NAMALWA (cell line): ENCODE measurements at regions not wholly inside any gene's neighbourhood (a gene's known extent, or its start where the extent isn't known, plus 50 kb on each side); places are given as distances from the start of the nearest gene placed in this dataset.

ENCODE experiments used
- DNase-seq: peaks from one replicate; pipeline ENCODE4 v3.0.0-alpha.2; 2015; ENCODE audit warnings: low spot score

GRCh38 chr1:90200646-90201205 lies 205.8 kb downstream of the ZNF326 start:
- no peak for DNase-seq

DNA sequence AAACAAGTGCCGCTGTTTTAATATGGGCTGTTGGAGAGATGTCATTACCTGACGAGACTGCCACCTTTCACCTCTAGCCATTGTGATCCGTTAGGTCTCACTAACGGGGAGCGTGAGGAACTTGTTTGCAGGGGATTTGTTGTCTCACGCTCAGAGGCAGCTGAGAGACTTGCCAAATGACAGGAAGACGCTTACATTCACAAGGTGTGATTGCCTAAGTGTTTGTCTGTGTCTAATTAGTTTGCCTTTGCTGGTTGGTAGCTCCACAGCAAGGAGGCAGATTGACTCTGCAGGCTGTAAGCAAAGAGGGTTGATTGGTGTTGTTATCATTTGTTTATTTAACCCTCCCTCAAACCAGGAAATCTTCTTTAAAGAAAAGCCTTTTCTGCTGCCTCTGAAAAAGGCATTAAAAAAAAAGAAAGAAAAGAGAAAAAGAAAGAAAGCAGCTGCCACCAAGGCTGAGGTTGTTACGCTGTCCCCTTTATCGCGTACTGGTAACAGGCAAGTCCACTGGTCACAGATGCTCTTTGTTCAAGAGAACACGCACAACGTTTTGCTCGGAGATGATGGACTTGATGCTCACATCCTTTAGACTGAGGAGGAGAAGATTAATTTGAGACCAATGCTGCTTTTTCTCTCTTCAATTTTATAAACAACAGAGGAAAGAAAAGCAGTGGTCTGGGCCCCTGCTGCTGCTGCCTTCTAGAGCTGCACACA lies 203.9 kb downstream of the ZNF326 start:
- no peak for DNase-seq

DNA sequence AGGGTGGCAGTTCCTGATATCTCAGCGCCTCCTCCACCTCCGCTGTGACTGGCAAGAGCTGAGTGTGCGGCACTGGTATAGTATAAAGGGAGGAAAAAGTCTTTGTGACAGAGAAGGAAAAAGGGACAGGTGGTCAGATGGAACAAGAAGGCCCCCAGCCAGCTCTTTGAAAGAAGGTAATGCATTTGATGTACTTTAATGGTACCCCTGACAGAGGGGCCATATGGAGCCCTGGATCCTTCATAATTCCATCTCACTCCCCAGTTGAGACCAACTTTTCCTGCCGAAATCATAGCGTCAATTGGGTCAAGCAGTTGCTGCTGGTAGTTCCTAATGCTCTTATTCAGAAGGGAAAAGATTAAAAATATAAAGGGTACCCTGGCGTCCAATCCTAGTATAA lies 198.2 kb downstream of the ZNF326 start:
- no peak for DNase-seq

DNA sequence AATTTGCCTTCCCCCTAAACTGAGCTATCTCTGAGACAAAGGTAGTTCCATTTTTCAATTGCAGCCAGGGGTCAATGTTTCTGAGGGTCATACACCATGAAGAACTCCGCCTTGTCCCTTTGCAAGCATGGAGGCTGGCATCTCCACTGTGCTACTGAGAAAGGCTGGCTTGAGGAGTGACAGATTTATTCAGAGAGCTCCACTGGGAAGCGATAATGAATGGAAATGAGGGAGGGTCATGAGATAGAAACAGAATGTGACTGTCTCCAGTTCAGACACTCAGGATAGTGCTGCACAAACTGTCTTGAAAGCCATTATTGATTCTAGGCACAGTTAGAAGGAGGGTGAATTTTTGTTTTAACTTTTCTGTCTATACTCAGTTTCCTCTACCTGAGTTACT lies 197.5 kb downstream of the ZNF326 start:
- no peak for DNase-seq

GRCh38 chr1:90190523-90190922 lies 195.6 kb downstream of the ZNF326 start:
- no peak for DNase-seq

GRCh38 chr1:90189889-90190288 lies 195.0 kb downstream of the ZNF326 start:
- DNase-seq, result no peak

DNA sequence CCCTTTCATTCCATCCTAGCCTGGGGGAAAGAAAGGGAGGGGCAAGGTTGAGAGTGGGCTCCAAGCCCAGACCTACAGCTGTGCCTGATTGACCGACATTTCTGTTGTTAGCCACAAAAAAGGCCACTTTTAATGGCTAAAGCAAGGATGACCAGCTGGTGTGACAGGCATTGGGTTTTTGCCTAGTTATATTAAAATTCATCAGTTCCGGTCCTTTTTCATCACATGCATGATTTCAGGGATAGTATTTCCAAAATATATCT lies 192.3 kb downstream of the ZNF326 start:
- no peak for DNase-seq

- DNase-seq, result no peak
Measured at GRCh38 chr1:90186506-90187322, 191.8 kb downstream of the ZNF326 start.

- no peak for DNase-seq
Measured at GRCh38 chr1:90176530-90176929, 181.6 kb downstream of the ZNF326 start.

DNA sequence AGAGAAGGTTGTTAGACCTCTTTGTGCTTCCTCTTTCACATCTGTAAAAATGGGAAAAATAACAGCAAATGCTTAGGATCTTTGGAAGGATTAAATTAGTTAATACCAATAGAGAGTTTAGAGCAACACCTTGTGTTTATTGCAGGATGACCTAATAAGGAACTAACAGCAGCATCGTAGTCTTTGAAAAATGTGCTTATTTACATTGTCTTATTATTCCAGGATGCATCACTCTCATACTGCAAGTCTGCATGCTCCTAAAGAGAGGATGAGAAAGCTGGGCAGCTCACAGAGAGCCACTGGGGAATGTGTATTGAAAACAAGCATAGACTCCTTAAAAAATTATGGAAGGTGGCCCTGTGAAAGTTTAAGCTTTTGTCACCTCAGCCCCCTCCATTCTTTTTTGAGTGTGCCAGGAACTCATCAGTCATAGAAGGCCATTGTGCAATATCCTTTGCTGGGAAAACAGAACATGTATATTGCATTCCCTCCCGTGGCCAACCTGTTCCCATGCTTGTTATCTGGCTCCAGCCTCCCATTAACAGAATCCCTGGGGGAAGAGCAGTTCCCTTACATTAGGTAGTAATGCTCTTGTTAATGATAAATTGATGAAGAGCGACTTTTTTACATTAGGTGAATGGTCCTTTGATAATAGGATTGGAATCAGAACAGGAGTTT lies 180.7 kb downstream of the ZNF326 start:
- DNase-seq, result no peak

DNA sequence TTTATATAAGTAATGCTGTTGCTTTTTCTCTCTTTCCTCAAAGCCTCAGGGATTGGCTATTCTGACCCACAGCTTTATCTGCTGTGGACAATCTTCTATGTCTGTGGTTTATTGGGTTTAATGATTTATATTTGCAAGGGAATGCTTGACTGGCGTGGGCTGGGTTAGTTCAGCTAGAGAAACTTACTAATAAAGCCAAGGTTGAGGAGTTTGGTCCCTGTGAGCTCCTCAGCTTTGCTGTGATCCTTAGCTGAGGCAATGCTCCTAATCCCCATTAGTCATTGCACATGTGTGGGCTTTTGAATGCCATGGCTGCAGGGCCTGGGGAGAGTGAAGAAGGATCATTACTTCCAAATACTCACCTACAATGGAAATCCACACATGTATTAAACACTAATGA lies 179.3 kb downstream of the ZNF326 start:
- no peak for DNase-seq

DNA sequence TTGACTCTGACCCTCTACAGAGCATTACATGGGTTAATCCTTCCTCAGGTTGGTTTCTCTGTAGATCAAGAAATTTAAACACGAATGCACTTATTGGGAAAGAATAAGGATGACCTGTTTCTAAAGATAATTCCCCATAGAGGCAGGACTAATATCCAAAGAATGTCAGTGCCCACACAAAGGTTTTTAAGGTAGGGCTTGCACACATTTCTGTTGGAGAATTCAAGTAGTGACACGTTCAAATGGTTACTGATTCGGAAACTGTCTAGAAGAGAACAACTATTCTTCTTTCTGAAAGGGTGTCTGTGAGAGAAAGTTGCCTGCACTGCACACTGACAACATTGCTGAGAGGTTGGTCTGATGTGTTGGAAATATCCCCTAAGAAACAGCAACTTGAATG lies 167.3 kb downstream of the ZNF326 start:
- no peak for DNase-seq

- DNase-seq, result no peak
Measured at GRCh38 chr1:90161625-90162024, 166.7 kb downstream of the ZNF326 start.

DNA sequence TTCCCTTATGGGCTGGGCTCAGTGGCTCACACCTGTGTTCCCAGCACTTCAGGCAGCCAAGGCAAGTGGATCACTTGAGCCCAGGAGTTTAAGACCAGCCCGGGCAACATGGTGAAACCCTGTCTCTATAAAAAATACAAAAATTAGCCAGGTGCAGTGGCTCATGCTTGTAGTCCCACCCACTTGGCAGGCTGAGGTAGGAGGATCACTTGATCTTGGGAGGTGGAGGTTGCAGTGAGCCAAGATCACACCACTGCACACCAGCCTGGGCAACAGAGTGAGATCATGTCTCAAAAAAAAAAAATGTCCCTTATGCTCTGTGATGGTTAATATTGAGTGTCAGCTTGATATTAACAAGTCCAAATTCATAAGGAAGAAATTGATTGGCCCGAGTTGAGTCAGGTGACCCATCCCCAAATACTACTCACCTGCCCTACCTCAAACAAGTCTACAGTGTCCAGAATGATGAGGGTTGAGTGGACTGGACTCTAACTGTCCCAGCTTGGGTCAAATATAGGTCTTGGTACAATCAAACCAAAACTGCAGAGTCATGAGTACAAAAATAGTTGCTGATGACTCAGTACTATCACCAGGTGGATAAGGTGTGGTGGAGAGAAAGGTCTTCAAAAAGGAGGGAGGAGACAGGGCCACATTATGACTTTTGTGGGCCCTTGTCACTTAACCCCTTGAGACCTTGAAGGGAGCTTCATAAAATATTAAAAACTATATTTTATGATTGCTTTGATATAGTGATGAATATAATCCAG lies 161.0 kb downstream of the ZNF326 start:
- no peak for DNase-seq

DNA sequence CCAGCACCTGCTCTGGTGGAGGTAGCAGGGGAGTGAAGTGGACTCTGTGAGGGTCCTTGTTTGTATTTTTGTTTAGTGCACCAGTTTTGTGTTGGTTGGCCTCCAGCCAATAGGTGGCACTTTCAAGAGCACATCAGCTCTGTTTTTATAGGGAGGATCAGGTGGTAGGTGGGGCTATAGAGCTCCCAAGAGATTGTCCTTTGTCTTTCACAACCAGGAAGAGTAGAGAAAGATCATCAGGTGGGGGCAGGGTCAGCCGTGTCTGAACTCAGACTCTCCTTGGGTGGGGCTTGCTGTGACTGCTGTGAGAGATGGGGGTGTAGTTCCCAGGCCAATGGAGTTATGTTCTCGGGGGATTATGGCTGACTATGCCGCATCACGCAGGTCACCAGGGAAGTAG lies 159.8 kb downstream of the ZNF326 start:
- DNase-seq, result no peak

GRCh38 chr1:90149101-90149500 lies 154.2 kb downstream of the ZNF326 start:
- no peak for DNase-seq

DNA sequence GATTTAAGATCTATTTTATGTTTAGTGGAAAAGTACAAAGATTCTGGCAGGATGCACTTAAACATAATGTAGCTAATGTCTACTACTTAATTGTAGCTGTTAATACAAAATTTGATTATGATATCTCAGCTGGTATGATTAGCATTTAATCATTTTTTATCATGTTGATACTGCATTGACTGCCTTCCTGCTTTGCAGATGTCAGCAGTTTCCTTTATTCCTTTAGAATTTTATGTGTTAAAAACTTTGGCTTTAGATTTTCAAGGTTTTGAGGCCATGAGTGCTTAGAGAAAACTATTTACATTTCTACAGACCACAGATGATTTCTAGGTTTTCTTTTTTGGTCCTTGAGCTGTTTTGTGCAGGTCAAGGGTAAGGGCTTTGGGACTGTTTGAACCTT lies 152.2 kb downstream of the ZNF326 start:
- no peak for DNase-seq

GRCh38 chr1:90144820-90145219 lies 149.9 kb downstream of the ZNF326 start:
- no peak for DNase-seq

DNA sequence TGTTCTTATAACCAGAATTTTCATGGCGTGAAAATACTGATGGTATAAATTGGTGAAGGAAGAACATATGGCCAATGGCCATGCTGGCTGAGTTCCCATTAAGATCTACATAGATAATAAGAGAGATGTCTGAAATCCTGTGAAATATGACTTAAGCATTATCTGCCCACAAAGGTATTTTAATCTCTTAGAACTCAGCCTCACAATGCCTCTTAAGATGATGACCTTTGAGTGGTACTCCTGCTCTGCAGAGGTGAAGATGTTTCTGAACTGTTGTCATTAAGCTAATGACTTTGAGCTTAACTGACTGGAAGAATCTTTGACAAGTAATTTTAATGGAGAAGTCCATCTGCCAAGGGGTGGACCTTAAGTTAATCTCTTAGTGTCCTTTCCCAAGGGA lies 148.7 kb downstream of the ZNF326 start:
- no peak for DNase-seq

- no peak for DNase-seq
Measured at GRCh38 chr1:90142697-90143096, 147.8 kb downstream of the ZNF326 start.

DNA sequence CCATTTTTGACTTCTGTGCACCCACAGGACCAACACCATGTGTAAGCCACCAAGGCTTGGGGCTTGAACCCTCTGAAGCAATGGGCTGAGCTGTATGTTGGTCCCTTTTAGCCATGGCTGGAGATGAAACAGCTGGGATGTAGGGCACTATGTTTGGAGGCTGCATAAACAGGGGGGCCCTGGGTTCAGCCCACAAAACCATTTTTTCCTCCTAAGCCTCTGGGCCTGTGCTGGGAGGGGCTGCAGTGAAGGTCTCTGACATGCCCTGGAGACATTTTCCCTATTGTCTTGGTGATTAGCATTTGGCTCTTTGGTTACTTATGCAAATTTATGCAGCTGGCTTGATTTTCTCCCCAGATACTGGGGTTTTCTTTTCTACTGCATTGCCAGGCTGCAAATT lies 144.9 kb downstream of the ZNF326 start:
- no peak for DNase-seq

- no peak for DNase-seq
Measured at GRCh38 chr1:90135286-90135685, 140.4 kb downstream of the ZNF326 start.
